ENCODE measurements at regions not wholly inside any gene's neighbourhood (a gene's known extent, or its start where the extent isn't known, plus 50 kb on each side); places are given as distances from the start of the nearest gene placed in this dataset.

GRCh38 chr12:92528586-92528985 lies 174.2 kb upstream of the PLEKHG7 start:
- DNase-seq: no peak

DNA sequence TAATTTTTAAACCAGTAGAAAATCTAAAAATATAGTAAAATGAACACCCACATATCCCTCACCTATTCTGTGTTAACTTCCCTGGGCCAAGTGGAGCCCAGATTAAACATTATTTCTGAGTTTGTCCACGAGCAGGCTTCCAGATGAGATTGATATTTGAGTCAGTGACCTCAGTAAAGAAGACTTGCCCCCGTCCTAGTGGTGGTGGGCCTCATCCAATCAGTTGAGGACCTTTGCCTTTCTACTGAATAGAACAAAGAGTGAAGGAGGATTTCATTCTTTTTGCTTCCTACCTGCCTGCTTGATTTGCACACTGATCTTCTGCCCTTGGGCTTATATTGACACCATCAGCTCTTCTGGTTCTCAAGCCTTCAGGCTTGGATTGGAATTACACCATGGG lies 174.7 kb upstream of the PLEKHG7 start:
- DNase-seq: no peak

DNA sequence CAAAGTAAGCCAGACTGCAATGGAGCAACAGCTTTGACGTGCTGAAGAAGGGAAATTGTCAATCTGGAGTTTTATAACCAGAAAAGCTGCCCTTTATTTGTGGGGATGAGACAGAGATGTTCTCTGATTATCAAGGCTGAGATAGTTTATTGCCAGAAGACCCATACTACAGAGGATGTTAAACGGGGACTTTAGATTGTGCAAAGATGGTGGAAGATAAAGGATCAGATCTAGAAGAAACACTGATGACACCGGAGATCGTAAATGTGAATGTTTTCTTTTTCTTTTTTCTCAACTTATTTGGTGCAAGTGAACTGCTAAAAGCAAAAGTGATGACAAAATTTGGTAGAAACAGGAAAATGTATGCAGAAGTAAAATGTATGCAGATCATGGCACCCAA lies 178.3 kb upstream of the PLEKHG7 start:
- DNase-seq: no peak

GRCh38 chr12:92520511-92520910 lies 182.3 kb upstream of the PLEKHG7 start:
- DNase-seq: no peak

DNA sequence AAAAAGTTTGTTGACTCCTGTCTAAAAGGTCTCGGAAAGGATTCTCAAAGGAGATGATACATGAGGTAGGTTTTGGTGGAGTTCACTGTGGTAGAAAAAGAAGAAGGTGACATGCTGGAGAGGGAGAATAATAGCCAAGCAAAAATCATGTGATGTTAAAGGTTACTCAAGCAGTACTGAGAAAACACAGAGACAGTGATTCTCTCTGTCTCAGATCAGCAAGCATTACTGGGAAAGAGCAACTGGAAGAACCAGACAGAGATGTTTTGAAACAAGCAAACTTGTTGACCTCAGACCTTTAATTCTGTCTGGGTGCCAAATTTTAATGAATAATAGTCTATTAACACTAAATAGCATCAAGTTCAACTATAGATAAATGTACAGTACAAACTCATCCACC lies 183.5 kb upstream of the PLEKHG7 start:
- DNase-seq: no peak

DNA sequence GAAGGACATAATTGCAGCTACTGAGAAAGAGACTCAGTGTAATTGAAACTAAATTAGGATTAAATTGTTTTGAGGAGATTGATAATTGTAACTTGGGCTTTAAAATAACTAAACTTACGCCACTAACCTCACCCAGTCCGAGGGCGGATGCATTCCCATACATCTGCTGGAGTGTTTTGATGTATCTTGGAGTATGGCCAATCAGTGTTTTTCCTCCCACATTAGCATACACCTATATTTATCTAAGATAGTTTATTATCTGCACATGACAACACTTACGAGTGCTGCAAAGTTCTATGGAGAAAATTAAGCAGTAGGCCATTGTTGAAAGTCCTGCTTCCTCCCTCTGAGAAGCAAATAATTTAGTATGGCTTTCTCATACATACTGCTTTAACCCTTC lies 184.7 kb upstream of the PLEKHG7 start:
- DNase-seq: no peak

DNA sequence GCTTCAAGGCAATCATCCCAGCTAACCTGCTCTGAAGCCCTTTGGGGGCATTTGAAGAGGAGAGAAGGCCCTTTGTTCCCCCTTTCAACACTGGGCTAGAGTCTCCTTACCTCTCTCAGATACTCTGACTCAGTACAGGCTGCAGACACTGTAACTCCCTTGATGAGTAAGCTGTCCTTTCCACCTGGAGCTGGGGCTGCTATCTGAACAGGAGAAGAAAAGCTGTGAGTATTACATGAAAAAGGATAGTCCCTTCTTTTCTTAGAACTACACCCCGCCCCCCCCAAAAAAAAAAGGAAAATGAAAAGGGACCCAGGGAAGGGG lies 186.6 kb upstream of the PLEKHG7 start:
- DNase-seq: no peak

GRCh38 chr12:92513231-92513730 lies 189.5 kb upstream of the PLEKHG7 start:
- no peak for DNase-seq

GRCh38 chr12:92511786-92512185 lies 191.0 kb upstream of the PLEKHG7 start:
- DNase-seq: no peak

- no peak for DNase-seq
Observed at GRCh38 chr12:92509156-92509738, 193.5 kb upstream of the PLEKHG7 start.

DNA sequence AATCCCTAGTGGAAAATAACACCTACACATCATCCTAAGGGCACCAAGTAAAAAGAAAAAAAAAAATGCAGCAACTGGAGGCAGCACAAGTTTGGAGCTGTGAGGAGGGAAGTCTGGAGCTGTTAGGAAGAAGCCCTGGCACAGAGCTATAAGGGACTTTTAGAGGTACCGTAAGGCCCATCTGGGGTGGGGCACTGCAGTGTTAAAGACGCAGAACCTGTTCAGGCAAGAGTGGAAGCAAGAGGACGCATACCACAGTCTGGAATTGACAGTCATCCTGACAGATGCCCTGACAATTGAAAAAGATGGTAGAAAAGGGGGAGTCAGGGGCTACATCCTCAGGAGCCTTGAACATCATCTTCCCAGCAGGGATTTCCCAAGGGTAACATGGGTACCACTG lies 195.9 kb upstream of the PLEKHG7 start:
- no peak for DNase-seq

- DNase-seq: no peak
Observed at GRCh38 chr12:92506460-92506859, 196.3 kb upstream of the PLEKHG7 start.

GRCh38 chr12:92505254-92506231 lies 197.2 kb upstream of the PLEKHG7 start:
- DNase-seq: no peak

DNA sequence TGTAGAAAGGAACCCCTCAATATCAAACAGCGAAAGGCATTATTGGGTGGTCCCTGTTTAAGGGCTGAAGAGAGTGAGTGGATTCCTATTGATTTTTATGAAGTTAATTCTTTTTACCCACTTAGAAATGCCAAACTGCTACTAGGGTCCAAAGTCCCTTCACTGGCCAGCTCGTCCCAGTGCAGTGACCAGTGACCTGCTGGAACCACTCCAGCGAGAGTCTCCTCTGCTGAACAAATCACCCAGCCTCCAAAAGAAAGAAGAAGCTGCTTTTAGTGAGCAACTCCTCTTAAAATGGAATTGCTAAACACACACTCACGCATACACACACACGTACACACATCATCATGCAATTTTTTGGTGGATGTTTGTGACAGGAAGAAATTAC lies 198.2 kb upstream of the PLEKHG7 start:
- no peak for DNase-seq

DNA sequence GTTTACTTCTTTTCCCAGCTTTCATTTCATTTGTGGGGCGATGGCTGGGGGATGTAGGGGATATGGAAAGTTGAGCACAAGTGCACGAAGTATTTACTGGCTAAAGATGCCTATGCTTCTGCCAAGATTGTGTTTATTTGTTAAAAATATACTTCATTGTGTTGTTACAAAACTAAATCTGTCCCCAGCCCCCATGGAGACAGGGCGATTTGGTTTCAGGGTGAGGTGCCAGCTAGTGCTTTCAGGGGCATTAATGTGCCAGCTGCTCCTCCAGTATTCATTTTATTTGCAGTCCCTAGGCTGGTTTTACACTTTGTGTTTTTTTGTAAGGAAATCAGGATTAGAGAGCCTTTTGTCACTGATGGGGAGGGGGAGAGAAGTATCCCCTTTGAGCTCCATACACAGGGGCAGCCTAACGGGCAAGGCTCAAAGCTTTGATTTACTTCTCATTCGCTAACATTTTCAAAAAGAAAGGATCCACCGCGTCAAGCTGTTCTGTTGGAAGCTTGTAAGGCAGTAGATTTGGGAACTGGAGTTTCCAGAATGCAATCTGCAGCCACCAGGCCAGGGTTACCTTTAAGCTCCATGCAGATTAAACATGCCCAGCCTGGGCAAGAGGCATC lies 198.7 kb upstream of the PLEKHG7 start:
- DNase-seq: no peak

GRCh38 chr12:92503029-92503931 lies 199.5 kb upstream of the PLEKHG7 start:
- peak; percentile 19 for DNase-seq

GRCh38 chr12:92502417-92503028 lies 200.3 kb upstream of the PLEKHG7 start:
- DNase-seq: no peak

DNA sequence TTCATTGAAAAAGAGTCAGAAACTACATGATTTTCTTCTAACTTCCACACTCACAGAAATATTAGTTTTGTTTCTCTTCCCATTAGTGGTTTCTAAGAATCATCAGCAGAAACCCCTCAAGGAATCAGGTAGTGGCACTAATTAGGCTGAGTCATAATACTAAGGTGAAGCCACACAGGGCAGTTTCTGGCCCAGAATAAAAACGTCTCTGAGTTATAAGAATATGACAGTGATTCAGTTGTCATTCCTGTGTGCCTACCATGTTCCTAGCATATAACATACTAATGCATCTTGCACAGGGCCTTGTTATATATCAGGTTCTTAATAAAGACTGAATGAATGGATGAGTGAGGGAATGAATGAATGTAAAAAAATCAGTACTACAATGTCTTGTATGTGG lies 206.0 kb upstream of the PLEKHG7 start:
- no peak for DNase-seq

DNA sequence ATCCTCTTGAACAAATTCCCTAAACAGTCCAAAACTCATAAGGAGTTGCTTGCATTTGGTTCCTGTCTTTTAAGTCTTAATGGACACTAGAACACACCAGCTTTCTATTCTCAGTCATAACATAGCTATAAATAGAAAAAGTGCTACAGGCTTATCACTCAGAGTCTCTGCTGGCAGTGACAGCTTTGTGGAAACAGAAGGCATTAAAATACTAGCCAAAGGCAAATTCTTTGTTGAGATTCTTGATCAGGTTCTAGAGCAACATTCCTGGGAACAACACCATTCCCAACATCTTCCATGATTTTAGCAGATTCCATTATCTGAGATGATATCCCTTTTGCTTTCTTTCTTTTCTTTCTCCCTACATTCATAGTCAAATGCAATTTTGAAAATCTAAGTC lies 207.7 kb upstream of the PLEKHG7 start:
- DNase-seq: no peak

DNA sequence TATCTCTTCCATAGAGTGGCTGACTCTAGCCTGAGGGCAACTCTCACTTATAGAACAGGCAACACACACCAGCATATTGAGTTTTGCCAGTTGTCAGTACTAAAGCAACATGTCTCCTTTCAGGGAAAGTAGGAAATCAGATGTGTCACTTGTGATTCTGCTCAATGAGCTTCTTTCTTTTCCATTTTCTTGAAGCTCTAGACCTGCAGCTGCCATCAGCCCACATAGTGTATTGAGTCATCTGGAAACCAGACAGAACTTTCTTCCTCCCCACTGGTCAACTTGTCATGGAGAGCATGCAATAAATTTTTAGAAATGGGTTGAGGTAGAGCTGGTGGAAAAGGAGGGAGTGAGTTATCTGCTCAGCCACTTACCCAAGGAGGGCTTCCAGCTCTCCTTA lies 209.0 kb upstream of the PLEKHG7 start:
- DNase-seq: no peak

DNA sequence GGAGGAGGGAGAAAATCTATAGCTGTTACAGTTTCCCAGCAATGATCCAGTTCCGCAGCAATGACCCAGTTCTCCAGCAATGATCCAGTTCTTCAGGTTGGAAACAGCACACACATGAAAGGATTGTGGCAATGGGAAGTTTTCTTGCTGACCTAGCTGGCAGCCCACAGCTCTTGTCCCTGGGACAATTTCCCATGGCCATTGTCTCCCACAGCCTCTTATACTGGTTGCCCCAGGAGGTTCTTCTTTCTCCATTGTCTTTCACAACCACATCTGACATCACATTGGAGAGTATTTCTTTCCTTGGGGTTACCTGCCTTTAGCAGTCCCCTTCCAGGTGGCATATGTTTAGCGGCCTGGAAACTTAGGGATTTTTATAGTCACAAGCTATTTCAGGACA lies 209.8 kb upstream of the PLEKHG7 start:
- no peak for DNase-seq

GRCh38 chr12:92492291-92492690 lies 210.5 kb upstream of the PLEKHG7 start:
- no peak for DNase-seq

GRCh38 chr12:92489781-92490180 lies 213.0 kb upstream of the PLEKHG7 start:
- no peak for DNase-seq
